HL-60 (cell line): ENCODE measurements at regions not wholly inside any gene's neighbourhood (a gene's known extent, or its start where the extent isn't known, plus 50 kb on each side); places are given as distances from the start of the nearest gene placed in this dataset.
"Not testable (repeated sequence)": the region's sequence is repeated elsewhere in the genome, so short reads cannot be mapped to it uniquely, and the experiment has no call there.

Source experiments
- DNase-seq, 2 experiments: peaks; one replicate each; pipeline ENCODE4 v3.0.0-alpha.2; 2010 to 2020; ENCODE audit warnings: low read depth in 1 of 2, low spot score in 1 of 2
- H3K27ac ChIP-seq: fragments of 250-450 bp; sonication (Bioruptor Pico); replicated peaks from 2 replicates; pipeline ENCODE4 v1.5.1; 2020; ENCODE audit warnings: mild to moderate bottlenecking, moderate library complexity
- H3K27me3 ChIP-seq: fragments of 250-450 bp; sonication (Bioruptor Pico); 2 replicates; pipeline ENCODE4 v1.5.1; 2021; ENCODE audit warnings: mild to moderate bottlenecking, moderate library complexity; ENCODE audit not compliant: insufficient read depth, poor library complexity, severe bottlenecking
- H3K4me3 ChIP-seq: replicated peaks from 2 replicates; pipeline ENCODE4 v1.5.1; 2011; ENCODE audit warnings: mild to moderate bottlenecking, control low read depth, low read length; ENCODE audit not compliant: insufficient read depth
- GABPA ChIP-seq: IDR thresholded peaks from 2 replicates; pipeline ENCODE4 v1.6.1; 2012; ENCODE audit warnings: low read depth
- POLR2AphosphoS5 ChIP-seq: IDR thresholded peaks from 2 replicates; pipeline ENCODE4 v1.6.1; 2012; ENCODE audit warnings: low read depth
- REST ChIP-seq: IDR thresholded peaks from 2 replicates; pipeline ENCODE4 v1.6.1; 2012; ENCODE audit warnings: low read depth; ENCODE audit not compliant: insufficient replicate concordance
- SPI1 ChIP-seq: IDR thresholded peaks from 2 replicates; pipeline ENCODE4 v1.6.1; 2012; ENCODE audit warnings: low read depth, mild to moderate bottlenecking, borderline replicate concordance
- TF ChIP-seq, protein P1 (sequence below): IDR thresholded peaks from one replicate; pipeline ENCODE4 v1.5.1; 2011; ENCODE audit warnings: low read length, control low read depth, inconsistent platforms; ENCODE audit not compliant: insufficient read depth

- no peak overlapping the region for H3K27ac ChIP-seq
- no peak for DNase-seq
- TF ChIP-seq POLR2AphosphoS5 = no peak
- H3K27me3 ChIP-seq = no peaks in the 10 kb centered on the region
- H3K4me3 ChIP-seq = no peak overlapping the region
Observed at GRCh38 chr6:139732451-139732850, 358.0 kb upstream of the CITED2 start.

DNA sequence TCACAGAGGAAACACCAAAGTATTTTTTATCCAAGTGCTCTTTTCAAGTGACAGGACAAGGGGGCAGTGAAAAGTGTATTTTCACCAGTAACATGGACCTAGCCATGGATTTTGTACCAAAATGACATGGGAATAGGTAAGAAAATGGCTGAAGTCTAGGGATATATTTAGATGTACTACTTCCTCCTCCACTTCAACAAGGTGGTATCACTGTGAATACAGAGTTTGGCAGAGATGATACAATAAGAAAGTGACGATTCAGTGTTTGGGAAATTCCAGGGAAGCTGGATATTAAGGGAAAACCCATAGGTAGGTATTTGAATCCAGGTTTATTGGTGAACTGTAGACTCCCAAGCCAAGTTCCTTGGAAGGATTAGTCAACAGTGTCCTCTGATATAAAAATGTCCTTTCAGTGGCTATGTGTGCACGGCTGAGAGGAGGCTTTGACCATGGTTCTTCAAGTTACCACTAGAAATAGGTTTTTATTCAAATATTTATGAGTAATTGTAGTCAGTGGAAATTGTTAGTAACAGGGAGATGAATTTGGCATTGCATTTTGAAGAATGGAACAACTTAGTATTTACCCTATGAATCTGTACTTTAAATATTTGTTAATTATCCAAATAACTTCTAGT is 356.0 kb upstream of the CITED2 start:
- no peaks in the 10 kb centered on the region for H3K27me3 ChIP-seq
- no peak for DNase-seq
- TF ChIP-seq, protein P1, sequence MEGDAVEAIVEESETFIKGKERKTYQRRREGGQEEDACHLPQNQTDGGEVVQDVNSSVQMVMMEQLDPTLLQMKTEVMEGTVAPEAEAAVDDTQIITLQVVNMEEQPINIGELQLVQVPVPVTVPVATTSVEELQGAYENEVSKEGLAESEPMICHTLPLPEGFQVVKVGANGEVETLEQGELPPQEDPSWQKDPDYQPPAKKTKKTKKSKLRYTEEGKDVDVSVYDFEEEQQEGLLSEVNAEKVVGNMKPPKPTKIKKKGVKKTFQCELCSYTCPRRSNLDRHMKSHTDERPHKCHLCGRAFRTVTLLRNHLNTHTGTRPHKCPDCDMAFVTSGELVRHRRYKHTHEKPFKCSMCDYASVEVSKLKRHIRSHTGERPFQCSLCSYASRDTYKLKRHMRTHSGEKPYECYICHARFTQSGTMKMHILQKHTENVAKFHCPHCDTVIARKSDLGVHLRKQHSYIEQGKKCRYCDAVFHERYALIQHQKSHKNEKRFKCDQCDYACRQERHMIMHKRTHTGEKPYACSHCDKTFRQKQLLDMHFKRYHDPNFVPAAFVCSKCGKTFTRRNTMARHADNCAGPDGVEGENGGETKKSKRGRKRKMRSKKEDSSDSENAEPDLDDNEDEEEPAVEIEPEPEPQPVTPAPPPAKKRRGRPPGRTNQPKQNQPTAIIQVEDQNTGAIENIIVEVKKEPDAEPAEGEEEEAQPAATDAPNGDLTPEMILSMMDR = no peak
- no peak overlapping the region for H3K27ac ChIP-seq
- H3K4me3 ChIP-seq = no peak overlapping the region

- TF ChIP-seq, protein P1 = no peak
- TF ChIP-seq GABPA = no peak
- no peak for DNase-seq
Observed at GRCh38 chr6:139728876-139729427, 354.5 kb upstream of the CITED2 start.

GRCh38 chr6:139726272-139726671 is 351.8 kb upstream of the CITED2 start:
- not testable (repeated sequence) for H3K27ac ChIP-seq, H3K27me3 ChIP-seq, H3K4me3 ChIP-seq, DNase-seq

More at GRCh38 chr6:139728876-139729427, 354.5 kb upstream of the CITED2 start:
- H3K27me3 ChIP-seq = no peaks in the 10 kb centered on the region
- H3K27ac ChIP-seq = no peak overlapping the region
- H3K4me3 ChIP-seq = no peak overlapping the region

DNA sequence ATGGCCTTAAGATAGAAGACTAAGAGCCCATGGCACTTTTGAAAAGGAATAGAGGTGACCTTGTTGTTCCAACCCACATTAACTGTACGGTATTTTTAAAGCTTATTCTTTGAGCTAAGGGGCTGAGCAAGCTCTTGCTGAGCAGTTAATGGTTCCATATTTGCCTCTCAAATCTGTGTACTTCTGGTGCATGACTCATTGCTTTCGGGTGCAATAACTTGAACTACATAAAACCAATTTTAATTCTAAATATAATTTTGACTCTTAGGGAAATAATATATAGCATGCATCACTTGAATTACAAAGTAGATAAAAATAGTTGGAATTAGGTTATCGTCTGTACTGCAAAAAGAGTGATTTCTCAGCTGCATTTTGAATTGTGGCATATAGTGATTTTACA is 348.1 kb upstream of the CITED2 start:
- DNase-seq = no peak
- no peak overlapping the region for H3K27ac ChIP-seq
- H3K27me3 ChIP-seq = no peaks in the 10 kb centered on the region
- TF ChIP-seq POLR2AphosphoS5 (no peak), REST (no peak), GABPA (no peak), SPI1 (no peak)
- TF ChIP-seq, protein P1 = no peak
- H3K4me3 ChIP-seq = no peak overlapping the region

DNA sequence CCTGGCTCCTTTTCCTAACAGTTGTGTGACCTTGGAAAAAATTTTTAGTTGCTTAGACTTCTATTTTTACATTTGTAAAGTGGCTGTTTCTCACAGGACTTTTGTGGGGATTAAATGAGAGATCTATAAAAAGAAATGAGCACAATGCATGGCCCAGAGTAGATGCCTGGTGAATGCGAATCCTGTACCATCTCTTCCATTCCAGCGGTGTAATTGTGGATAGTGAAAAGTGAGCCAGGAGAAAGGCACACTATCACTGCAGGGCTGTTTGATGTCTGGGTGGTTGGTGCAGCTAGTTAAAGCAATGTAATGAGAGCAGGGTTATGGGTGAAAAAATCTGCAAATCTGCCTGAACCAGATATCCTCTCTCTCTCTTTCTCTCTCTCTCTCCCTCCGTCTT is 347.5 kb upstream of the CITED2 start:
- no peak overlapping the region for H3K27ac ChIP-seq
- H3K27me3 ChIP-seq = no peaks in the 10 kb centered on the region
- no peak for TF ChIP-seq REST
- TF ChIP-seq SPI1 = no peak
- TF ChIP-seq, protein P1 = no peak
- no peak for TF ChIP-seq GABPA
- no peak for TF ChIP-seq POLR2AphosphoS5
- DNase-seq = no peak
- H3K4me3 ChIP-seq = no peak overlapping the region
